Adrenal gland (tissue), 9 donors: ENCODE measurements at regions not wholly inside any gene's neighbourhood (a gene's known extent, or its start where the extent isn't known, plus 50 kb on each side); places are given as distances from the start of the nearest gene placed in this dataset.

Experiments used
- DNase-seq, 7 donors: peaks; one replicate each; pipeline ENCODE4 v3.0.0-alpha.2; 2019 to 2020
- H3K27ac ChIP-seq, 5 donors: fragments of 200-600 bp; sonication (generic) in 4 of 5; 1 replicate in 3 of 5; 2 replicates in 2 of 5; pipeline versions ENCODE4 v1.5.1 to v1.8.0; 2016 to 2020; ENCODE audit warnings: mild to moderate bottlenecking in 1 of 5
- H3K27me3 ChIP-seq: fragments of 200-600 bp; 2 replicates; pipeline ENCODE4 v1.8.0; 2021
- H3K36me3 ChIP-seq, 2 donors: fragments of 200-600 bp; replicated peaks in 1 of 2; 1 replicate in 1 of 2; 2 replicates in 1 of 2; pipeline versions ENCODE4 v1.5.1 to v1.8.0; 2018 to 2022
- H3K4me1 ChIP-seq, 2 donors: fragments of 200-600 bp; replicated peaks in 1 of 2; 1 replicate in 1 of 2; 2 replicates in 1 of 2; pipeline versions ENCODE4 v1.5.1 to v1.8.0; 2018 to 2021
- H3K4me3 ChIP-seq, 4 donors: fragments of 200-600 bp; sonication (generic) in 3 of 4; one replicate each; pipeline ENCODE4 v1.5.1; 2016 to 2018
- H3K9me3 ChIP-seq, 3 donors: fragments of 200-600 bp; sonication (generic) in 1 of 3; replicated peaks in 1 of 3; 1 replicate in 2 of 3; 2 replicates in 1 of 3; pipeline versions ENCODE4 v1.5.1 to v1.8.0; 2016 to 2021
- POLR2A ChIP-seq, 2 donors: fragments of 450-650 bp; IDR thresholded peaks; one replicate each; pipeline ENCODE4 v1.6.1; 2017; ENCODE audit warnings: antibody characterized with exemption in 2 of 2, mild to moderate bottlenecking in 2 of 2, moderate library complexity in 1 of 2
- WGBS, 4 donors: extraction: QIAGEN DNeasy Blood & Tissue Kit in 2 of 4; methylation state at CpG; one replicate each; pipeline versions ENCODE4 v1.1.5 to v1.1.7; 2013 to 2017; 5-methylcytosine and 5-hydroxymethylcytosine counted together
- intact Hi-C, 2 donors: fragments of 100-400 bp; cut with DNase I; formaldehyde crosslinking; loops; one replicate each; pipeline versions ENCODE4 v1.14.1 to v1.15.0; 2022 to 2023
- TF ChIP-seq, protein P1 (sequence below), 6 experiments: fragments of 450-650 bp in 4 of 6; fragments of 200-600 bp in 2 of 6; sonication (generic) in 1 of 6; IDR thresholded peaks; 1 replicate in 5 of 6; 2 replicates in 1 of 6; pipeline versions ENCODE4 v1.5.1 to v1.8.0; 2016 to 2021; ENCODE audit warnings: antibody characterized with exemption in 6 of 6, mild to moderate bottlenecking in 2 of 6, moderate library complexity in 1 of 6
- donor health status: healthy with polysubstance abuse.
- donor health status: Bipolar disorder and iron deficiency.
- donor health status: DM: yes; HTN: yes; CAD: no.
- donor health status: DM: no; HTN: no; CAD: no.
- donor health status: DM: no; HTN: no; CAD: no.

- no peak for DNase-seq
- intact Hi-C loops: no loop called here
- WGBS, 4 donors: 58 to 79% (median 70%) methylated on average over 3 of the region's 3 CpGs
- Histone ChIP-seq H3K4me3 (no peak overlapping the region), H3K4me1 (no peaks in the 10 kb centered on the region), H3K9me3 (no peaks in the 10 kb centered on the region), H3K36me3 (no peaks in the 10 kb centered on the region), H3K27me3 (no peaks in the 10 kb centered on the region), H3K27ac (no peak overlapping the region)
- TF ChIP-seq, protein P1, sequence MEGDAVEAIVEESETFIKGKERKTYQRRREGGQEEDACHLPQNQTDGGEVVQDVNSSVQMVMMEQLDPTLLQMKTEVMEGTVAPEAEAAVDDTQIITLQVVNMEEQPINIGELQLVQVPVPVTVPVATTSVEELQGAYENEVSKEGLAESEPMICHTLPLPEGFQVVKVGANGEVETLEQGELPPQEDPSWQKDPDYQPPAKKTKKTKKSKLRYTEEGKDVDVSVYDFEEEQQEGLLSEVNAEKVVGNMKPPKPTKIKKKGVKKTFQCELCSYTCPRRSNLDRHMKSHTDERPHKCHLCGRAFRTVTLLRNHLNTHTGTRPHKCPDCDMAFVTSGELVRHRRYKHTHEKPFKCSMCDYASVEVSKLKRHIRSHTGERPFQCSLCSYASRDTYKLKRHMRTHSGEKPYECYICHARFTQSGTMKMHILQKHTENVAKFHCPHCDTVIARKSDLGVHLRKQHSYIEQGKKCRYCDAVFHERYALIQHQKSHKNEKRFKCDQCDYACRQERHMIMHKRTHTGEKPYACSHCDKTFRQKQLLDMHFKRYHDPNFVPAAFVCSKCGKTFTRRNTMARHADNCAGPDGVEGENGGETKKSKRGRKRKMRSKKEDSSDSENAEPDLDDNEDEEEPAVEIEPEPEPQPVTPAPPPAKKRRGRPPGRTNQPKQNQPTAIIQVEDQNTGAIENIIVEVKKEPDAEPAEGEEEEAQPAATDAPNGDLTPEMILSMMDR (IDR thresholded peaks at IDR 0.05): no peak
- TF ChIP-seq POLR2A (IDR thresholded peaks at IDR 0.05): no peak
These were observed 92.3 kb upstream of the SEMA6A start for GRCh38 chr5:116666901-116667300.

- no peak for DNase-seq
- no peak overlapping the region for H3K4me3 ChIP-seq
- 71 to 79% (median 76%) methylated on average over 5 of the region's 5 CpGs for WGBS, 4 donors
- intact Hi-C loops: no loop called here
- no peaks in the 10 kb centered on the region for H3K27me3 ChIP-seq
- H3K9me3 ChIP-seq: no peaks in the 10 kb centered on the region
- no peak overlapping the region for H3K27ac ChIP-seq
- no peaks in the 10 kb centered on the region for H3K4me1 ChIP-seq
- TF ChIP-seq POLR2A (IDR thresholded peaks at IDR 0.05): no peak
- TF ChIP-seq, protein P1 (IDR thresholded peaks at IDR 0.05): no peak
- no peaks in the 10 kb centered on the region for H3K36me3 ChIP-seq
These were observed 90.4 kb upstream of the SEMA6A start for GRCh38 chr5:116664988-116665387.

DNA sequence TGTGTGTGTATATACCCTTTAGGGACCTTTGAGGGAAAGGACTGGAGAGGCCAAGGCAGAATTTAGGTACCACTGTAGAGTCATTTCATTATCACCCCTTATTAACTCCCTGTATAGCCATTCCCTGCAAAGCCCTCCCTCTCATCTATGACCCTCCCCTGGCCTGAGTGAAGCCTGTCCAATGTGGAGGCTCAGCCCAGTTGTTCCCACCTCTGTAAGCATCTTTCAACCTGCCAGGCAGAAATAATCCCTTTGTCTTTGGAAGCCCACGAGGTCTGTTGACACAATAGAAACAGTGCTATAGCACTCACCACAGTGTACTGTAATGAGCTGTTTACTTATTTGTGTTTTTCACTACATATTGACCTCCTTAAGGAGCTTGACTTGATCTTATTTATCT is 88.5 kb upstream of the SEMA6A start:
- 46 to 69% (median 49%) methylated on average over 1 of the region's 1 CpG for WGBS, 4 donors
- H3K9me3 ChIP-seq: no peaks in the 10 kb centered on the region
- H3K27ac ChIP-seq: no peak overlapping the region
- no peaks in the 10 kb centered on the region for H3K4me1 ChIP-seq
- H3K4me3 ChIP-seq: no peak overlapping the region
- intact Hi-C loops: no loop called here
- H3K36me3 ChIP-seq: no peaks in the 10 kb centered on the region
- TF ChIP-seq, protein P1 (IDR thresholded peaks at IDR 0.05): no peak
- no peak for TF ChIP-seq POLR2A (IDR thresholded peaks at IDR 0.05)
- no peaks in the 10 kb centered on the region for H3K27me3 ChIP-seq
- DNase-seq: no peak

- 58 to 86% (median 73%) methylated on average over 4 of the region's 4 CpGs for WGBS, 4 donors
- H3K9me3 ChIP-seq: no peaks in the 10 kb centered on the region
- DNase-seq: no peak
- no peaks in the 10 kb centered on the region for H3K4me1 ChIP-seq
- no peaks in the 10 kb centered on the region for H3K36me3 ChIP-seq
- intact Hi-C loops: no loop called here
- no peak overlapping the region for H3K4me3 ChIP-seq
- no peak overlapping the region for H3K27ac ChIP-seq
- TF ChIP-seq, protein P1 (IDR thresholded peaks at IDR 0.05): no peak
- no peak for TF ChIP-seq POLR2A (IDR thresholded peaks at IDR 0.05)
- H3K27me3 ChIP-seq: no peaks in the 10 kb centered on the region
These were observed 86.8 kb upstream of the SEMA6A start for GRCh38 chr5:116661419-116661818.
